ENCODE measurements at regions not wholly inside any gene's neighbourhood (a gene's known extent, or its start where the extent isn't known, plus 50 kb on each side); places are given as distances from the start of the nearest gene placed in this dataset.
"Not testable (repeated sequence)": the region's sequence is repeated elsewhere in the genome, so short reads cannot be mapped to it uniquely, and the experiment has no call there.

DNA sequence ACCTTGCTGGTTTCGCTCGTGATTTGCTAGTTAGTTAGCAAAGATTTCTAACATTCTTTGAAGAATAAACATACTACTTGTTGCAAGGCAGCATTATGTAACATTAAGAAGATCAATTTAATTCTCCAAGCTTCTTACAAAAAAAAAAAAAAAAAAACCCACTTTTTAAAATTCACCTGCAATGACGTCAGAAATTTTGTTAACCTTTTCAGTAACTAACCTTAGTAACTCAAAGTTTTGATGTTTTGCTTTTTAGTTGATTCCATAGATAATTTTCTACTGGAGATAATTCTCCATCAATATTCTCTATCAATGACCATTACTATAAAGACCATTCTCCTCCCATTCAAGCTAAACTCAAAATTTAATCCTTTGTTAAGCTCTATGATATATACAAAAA, 491.8 kb upstream of the TBL1XR1 start:
- no peak for DNase-seq

DNA sequence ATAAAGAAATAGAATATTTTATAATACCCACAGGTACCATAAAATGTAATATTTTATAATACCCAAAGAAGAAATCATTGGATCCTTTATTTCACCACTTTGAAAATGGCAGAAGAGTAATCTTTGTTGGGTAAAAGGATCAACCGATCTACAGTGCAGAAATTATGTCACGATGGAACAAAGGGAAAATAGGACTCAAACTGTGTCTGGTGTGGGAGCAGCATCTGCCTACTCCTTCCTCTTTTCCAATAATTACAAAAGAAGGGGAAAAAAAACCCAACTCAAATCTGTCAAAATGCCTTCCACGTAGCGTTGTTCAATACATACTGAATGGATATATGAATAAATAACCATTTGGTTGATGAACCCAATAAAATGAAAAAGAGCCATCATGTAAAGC, 492.6 kb upstream of the TBL1XR1 start:
- no peak for DNase-seq

DNA sequence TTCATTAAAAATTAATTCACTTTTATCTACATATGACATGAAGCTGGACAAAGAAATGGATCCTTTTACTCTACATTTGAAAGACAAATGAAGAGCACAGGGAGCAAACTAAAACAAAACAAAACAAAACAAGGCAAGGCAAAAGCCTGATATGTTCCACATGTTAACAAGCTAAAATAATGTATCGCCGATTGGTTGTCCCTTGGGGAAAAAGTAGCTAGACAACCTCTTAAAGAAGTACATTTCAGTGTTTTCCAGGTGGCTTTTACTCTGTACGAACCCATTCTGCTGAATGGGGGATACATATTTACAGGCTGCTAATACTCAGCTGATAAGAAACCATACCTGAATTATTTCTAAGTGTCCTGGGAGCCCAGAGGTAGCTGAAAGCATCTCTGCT, 493.0 kb upstream of the TBL1XR1 start:
- DNase-seq, result no peak

DNA sequence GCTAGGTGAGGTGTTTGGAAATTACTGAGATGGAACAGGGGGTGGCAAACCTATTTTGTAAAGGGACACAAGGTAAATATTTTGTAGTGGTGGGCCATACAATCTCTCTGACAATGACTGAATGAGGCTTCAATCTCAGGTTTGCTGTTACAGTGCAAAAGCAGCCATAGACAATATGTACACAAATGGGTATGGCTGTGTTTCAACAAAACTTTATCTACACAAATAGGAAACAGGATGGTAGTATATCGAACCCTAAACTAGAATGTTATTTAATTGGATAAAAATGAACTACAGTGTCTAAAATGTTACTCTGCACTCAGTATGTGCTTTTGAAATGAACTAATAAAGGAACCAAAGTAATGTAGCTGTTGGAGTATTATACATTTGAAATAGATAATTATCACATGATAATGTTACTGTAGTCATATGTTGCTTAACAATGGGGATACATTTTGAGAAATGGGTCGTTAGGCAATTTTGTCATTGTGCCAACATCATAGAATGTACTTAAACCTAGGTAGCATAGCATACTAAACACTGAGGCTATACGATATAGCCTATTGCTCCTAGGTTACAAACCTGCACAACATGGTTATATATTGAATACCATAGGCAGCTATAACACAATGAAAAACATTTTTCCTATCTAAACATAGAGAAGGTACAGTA, 495.2 kb upstream of the TBL1XR1 start:
- DNase-seq, result no peak

DNA sequence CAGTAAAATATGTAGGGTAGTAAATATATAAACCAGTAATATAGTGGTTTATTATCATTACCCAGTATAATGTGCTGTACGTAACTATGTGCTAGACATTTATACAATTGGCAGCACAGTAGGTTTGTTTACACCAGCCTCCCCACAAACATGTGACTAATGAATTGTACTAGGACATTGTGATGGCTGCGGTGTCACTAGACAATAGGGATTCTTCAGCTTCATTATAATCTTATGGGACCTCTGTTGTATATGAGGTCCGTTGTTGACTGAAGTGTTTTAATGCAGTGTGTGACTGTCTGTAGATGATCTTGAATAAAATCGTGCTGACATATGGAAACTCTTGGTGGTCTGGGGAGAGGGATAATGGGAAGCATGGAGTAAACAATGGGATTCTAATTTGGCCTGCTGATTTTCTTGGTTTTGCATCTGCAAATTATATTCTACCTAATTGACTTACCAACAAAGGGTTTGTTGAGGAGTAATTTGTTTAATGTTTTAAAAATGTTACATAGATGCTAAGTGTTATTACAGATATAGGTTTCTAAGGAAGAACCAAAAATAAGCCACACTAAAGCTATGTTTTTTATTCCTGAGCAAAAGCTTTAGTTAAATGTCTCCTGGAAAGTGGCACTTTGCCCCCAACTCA, 496.5 kb upstream of the TBL1XR1 start:
- DNase-seq, result no peak

DNA sequence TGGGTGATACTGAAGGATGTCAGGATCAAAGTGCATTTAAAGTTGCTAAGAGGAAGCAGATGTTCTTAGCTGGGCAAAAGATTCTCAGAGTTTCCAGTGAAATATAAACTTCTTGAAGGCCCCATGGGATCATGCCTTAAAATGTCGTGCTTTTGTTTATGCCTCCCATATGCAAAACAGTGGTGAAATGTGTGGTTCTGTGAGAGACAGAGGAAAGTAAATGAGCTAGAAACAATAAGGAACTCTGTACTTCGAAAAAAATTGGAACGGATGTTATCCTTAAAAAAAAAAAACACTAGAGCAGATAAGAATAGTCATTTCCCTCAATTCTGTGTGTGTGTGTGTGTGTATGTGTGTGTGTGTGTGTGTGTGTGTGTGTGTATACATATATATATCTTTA, 497.0 kb upstream of the TBL1XR1 start:
- no peak for DNase-seq

DNA sequence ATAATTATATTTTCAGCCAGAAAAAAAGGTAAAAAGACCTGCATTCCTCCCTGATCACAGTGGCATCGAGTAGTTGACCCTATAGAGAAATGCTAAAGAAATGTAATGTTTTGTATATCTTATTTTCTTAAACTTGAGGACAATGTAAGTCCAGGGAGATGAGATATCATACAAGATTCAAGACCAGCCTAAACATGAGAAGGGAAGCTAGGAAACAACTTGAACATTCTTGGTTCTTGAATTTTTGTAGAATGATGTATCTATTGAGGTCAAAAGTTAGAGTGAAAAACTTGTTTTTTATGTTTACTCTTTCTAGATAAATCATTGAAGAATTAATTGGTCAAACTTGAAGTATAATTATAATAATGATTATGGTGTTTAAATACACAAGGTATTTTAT, 497.7 kb upstream of the TBL1XR1 start:
- no peak for DNase-seq

DNA sequence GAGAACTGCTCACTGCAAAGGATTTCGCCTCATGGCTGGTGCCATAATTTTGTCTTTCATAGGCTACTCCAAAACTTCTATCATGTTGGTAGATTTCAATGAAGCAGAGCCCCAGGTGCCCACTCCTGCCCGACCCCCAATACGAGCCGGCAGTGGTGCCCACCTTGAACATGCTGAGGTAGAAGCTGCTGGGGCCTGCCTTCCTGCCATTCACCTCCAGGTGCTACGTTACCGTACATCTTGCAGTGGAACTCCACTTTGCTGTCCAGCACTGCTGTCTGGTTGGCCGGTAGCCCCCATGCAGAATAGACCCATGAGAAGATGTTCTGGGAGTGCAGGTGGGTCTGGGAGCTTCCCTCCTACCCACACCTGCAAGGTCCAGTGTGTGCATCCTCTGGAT, 502.8 kb upstream of the TBL1XR1 start:
- no peak for DNase-seq

DNA sequence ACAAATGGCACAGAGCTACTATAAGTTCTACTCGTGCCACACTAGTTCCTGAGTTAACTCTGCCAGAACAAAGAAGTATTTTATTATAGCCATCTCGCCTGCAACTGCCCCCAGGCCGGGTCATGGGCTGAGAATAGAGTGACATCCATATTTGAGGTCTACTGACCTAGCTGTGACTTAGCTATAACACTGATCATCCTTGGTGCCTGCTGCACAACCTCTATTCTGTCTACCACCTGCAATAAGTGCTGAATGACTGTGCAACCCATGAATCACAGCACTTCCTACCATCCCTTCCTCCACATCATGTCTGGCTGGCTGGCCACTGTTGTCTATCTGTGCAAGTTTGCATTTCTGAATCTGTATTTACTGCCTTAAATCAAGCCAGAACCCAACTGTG, 506.5 kb upstream of the TBL1XR1 start:
- no peak for DNase-seq

DNA sequence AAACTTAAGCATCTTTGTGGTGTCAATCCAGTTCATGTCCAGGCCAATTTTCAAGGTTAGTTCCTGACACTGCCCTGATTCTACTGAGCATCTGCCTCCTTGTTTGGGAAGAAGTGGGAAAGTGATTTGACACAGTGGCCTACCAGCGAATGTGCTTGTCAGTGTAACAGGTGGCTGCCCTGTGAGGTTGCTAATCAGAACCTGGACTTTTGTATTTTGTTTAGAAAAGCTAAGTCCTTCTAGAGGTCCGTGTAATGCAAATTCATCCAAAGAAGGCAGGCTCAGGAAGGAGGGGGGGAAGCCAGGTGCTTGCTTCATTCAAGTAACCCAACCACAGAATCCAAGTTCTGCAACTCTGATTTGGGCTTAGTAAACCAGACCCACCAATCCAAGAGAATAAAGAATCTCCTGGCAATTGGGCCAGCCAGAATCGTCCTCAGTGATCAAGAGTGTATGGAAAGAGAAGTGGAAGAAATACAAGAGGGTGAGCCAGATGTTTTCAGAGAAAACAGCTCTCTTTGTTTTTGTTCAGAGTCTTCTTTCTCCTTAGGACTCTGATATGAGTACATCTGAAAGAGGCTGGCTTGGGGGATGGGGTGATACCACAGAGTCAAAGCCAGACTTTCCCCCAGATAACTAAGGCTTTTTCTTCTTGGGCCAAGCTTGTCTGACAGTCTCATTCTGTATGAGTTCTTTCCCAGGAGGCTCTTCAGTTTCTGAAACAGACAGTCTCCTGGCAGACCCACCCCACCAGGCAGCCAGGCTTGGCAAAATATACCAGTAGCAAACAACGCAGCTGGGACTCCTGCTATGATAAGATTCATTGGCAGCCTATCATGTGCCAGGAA, 508.9 kb upstream of the TBL1XR1 start:
- DNase-seq, result no peak

DNA sequence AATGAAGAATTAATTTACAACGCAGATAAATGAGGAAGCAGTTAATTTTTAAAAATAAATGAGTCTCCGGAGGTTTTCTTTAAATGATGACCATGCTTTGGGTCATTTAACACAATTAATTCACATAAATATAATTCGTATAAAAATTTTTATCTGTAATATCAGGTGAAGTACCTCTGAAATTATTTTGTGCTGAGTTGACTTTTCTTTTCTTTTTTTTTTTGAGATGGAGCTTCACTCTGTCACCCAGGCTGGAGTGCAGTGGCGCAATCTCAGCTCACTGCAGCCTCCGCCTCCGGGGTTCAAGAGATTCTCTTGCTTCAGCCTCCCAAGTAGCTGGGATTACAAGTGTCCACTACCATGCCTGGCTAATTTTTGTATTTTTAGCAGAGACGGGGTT, 512.2 kb upstream of the TBL1XR1 start:
- DNase-seq, result not testable (repeated sequence)

DNA sequence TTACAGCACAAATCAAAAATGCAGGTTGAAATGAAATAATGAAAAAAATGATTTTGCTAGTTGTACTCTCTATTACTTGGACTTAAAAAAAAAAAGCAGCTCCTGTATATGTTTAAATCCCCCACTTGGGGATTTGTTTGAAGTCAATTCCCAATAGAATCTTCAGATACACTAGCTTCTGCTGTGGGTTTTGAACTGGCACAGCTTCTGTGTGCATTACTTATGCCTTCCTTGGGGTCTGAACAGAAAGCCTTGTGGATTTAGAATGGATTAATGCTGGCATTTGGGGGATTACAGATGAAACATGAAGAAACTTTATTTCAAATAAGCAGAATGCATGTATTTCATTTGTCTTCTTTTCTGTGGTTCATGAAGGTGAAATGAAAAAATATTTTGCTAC, 513.2 kb upstream of the TBL1XR1 start:
- no peak for DNase-seq

DNA sequence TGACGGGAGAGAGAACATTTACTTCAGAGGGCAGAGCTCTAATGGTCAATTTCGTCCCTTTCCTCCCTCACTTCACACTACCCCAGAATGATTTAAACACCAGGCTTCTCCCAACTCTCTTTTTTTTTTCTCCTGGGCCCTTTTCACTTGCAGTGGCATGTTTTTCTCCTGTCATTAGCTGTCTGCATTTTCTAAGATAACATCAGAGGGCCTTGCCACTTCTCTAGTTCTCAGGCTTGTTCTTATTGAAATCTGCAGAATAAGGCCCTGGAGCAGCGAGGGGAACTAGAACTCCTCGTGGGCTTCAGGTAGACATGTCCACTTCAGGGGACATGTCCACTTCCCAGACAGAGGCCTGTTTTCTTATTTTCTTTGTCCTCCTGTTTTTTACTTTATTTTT, 514.4 kb upstream of the TBL1XR1 start:
- DNase-seq, result no peak

DNA sequence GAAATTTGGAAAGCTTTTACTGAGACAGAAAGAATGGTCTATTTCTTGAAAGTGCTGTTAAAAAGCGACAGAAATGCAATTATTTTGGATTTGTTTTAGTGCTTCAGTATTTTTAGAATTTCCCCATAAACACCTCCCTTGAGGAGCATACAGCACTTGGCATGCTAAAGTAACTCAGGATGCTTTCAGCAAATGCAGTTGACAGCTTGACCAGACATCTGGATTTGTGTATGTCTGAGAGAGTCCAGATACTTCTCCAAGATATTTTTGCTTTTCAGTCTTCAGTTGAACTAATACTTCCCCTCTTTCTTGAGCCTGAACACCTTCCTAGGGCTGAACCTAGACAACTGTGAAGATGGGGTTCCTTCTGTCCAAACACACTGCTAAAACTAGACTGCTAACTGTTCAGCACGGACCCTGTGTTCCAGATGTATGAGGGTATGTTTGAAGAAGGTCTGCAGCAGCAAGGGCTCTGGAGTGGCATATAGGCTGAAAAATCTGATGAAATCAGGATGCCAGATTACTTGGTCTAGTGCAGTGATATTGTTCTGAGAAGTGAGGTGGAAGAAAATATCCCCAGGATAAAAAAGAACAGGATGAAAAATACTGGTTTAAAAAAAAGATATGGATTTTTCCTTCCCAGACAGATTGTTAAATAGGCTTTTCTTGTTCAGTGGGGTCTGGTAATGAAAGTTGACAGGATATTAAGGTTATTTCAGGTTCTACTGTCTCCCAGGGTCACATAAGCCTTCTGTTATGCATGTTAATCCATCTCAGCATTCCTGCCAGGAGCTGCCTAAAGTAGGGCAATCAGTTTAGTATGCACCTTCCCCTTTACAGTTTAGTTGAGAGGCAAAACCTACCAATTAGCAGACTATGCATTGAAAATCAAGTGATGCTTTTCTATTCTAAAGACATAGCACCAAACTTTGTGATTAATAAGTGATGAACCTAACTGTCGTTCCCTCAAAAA, 516.9 kb upstream of the TBL1XR1 start:
- no peak for DNase-seq

DNA sequence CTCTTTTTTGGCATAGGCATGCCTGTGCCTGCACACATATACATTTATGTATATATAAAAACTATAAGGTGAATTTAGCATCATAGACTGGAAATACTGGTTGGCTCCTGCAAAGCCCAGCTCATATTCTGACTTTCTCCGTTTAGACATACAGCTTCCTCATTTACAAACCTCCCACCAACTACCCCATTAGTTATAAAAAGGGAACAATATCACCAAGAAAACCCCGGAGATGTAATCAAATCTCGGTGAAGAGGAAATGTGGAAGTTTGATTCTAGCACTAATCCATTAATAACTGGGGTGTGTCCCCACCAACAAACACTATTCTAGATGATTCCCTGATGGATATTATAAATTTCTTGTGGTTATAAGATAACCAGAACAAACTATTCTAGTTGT, 517.7 kb upstream of the TBL1XR1 start:
- DNase-seq, result no peak

DNA sequence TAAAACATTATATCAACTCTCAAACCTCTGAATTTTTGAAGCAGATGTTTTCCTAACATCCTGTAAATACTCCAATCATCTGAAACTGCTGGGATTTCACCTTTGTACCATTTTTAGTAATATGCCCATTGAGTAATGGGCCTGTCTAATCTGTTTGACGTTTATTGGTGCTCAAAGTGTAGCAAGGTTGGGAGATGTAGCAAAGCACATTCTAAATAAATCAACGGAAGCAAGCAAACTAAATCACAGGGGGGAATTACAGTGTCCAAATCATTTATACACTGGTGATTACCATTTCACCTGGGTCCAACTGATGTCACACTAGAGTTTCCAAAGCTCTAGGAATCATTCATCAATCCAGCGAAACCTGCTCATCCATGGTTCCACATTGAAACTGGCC, 518.7 kb upstream of the TBL1XR1 start:
- DNase-seq, result no peak

DNA sequence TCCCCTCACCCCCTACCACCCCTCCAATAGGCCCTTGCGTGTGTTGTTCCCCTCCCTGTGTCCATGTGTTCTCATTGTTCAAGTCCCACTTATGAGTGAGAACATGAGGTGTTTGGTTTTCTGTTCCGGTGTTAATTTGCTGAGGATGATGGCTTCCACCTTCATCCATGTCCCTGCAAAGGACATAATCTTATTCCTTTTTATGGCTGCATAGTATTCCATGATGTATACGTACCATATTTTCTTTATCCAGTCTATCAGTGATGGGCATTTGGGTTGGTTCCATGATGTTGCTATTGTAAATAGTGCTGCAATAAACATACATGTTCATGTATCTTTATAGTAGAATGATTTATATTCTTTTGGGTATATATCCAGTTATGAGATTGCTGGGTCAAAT, 523.6 kb upstream of the TBL1XR1 start:
- not testable (repeated sequence) for DNase-seq

DNA sequence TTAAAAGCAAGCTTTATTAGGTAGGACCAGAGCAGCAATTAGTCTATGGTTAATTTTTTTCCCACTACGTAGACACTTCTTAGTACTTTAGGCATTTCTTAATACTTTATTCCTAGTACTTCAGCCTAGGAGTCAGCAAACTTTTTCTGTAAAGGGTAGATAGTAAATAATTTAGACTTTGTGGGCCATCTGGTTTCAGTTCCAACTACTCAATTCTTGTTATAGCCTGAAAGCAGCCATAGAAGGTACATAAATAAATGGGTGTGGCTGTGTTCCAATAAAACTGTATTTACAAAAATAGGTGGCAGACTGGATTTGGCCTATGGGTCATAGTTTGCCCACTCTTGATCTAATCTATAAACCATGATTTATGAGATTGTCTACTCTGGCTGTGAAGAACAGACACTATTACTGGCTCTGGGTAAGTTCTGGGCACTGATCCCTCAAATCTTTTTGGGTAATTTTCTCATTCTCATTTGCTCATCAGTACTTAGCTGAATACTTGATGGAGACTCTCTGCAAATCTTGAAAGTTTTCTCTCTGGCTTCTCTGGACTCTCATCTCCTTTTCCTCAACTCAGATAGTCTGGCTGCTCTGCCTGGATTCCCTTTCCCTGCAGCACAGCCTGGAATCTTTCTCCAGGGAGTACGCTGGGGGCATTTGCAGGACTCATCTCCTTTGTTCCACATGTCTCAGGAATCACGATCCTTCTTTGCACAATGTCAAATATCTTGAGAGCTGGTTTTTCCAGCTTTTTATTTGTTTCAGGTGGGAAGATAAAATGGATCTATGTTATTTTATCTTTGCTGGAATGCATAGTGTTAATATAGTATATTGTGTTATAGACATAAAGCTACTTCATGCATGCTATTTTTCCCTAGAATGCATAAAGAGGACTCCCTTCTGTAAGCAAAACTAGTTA, 524.8 kb upstream of the TBL1XR1 start:
- no peak for DNase-seq

DNA sequence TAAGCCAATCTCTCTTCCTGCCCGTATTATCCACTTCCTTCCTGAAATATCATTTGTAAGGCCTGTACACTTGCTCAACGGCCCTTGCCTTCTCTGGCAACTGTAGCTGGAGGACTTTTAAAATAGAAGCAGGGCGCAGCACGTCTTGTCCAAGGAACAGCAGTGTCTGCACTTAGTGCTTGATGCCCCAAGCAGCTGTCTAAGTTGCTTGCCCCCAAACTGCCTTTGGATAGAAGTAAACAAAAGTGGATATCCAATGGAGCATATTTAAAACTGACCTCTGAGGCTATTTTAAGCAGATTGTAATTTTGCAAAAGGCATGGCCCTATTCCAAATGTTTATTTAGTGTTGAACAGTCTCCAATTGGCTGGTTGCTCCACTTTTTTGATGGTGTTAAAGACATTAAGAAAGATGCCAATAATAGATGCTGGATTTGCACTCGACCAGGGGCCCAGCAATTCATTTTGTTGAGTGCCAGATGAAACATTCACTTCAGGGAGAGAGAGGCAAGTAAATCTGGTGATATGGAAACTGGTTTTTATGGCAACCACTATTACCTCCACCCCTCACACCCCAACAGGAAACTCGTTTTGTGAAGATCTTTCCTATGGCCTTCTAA, 526.8 kb upstream of the TBL1XR1 start:
- no peak for DNase-seq

DNA sequence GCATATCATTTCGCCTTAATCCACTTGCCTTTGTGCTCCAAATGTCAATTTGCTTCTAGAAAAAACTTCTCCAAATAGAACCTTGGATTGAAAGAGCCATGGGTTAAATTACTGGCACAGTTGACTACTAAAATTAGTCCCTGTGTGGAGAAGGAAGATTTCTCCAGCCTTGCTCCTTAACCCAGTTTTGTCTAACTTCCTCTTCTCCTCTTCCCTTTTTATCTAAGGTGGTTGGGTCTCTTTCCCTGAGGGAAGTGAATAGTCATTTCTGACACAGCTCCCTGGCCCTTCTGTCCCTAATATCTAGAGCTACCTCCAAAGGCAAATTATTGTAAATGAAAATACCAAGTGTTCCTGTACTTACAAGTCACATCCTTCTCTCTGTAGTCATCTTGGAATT, 527.9 kb upstream of the TBL1XR1 start:
- no peak for DNase-seq

DNA sequence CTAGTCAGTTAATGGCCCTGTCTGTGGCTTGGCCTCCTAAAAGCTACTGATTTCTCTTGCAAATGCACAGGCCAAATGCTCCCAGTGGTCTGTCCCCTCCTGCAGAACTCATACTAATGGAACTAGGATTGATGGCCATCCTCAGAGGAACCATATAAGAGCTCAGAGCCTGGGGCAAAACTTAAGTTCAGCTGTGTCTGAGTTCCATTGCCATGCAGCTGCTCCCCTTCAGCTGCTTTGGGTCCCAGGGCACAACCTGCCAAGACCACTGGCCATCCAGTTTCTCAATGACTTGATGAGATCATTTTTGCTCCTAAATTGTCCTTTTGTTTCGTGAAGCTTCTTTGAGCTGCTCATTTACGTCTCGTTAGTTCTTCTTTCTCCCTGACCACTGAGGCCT, 529.5 kb upstream of the TBL1XR1 start:
- DNase-seq, result no peak

Data from activated CD4-positive, CD25-positive, alpha-beta regulatory T cell (primary cell).